ENCODE measurements at regions not wholly inside any gene's neighbourhood (a gene's known extent, or its start where the extent isn't known, plus 50 kb on each side); places are given as distances from the start of the nearest gene placed in this dataset.

- TF ChIP-seq CTCF (IDR thresholded peaks at IDR 0.05) (no peak), POLR2A (IDR thresholded peaks at IDR 0.05) (no peak), EP300 (IDR thresholded peaks at IDR 0.05) (no peak)
Observed at GRCh38 chr5:143537056-143537455, 133.6 kb upstream of the NR3C1 start.

Data from gastroesophageal sphincter (tissue), 3 donors.